Activated naive CD4-positive, alpha-beta T cell treated with anti-CD3 and anti-CD28 coated beads, Interleukin-2, amount 50 U/mL, for 16 hours (primary cell): ENCODE measurements at regions not wholly inside any gene's neighbourhood (a gene's known extent, or its start where the extent isn't known, plus 50 kb on each side); places are given as distances from the start of the nearest gene placed in this dataset.

Source experiments
- DNase-seq: peaks from one replicate; pipeline ENCODE4 v3.0.0-alpha.2; 2020

GRCh38 chr2:157933160-157933920, 57.2 kb upstream of the ACVR1 start:
- DNase-seq: no peak

- no peak for DNase-seq
Measured at GRCh38 chr2:157932480-157933159, 56.5 kb upstream of the ACVR1 start.

DNA sequence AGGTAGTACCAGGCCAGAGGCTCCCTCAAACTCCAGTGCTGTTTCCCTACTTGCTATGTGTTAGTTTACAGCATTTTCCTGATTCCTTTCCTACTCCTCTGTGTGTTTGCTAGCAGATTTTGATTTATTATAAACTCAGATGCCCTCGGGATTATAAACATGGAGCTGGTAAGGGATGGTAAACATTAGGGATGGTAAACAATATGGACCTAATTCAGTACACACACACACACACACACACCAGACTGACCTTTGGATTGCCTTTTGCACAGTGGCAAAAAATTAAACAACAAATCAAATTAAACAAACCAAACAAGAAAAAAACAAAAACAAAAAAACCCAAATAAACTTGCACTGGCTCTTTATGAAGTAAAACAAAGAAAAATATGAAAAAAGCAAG, 55.4 kb upstream of the ACVR1 start:
- DNase-seq: no peak

GRCh38 chr2:157930728-157931127, 54.6 kb upstream of the ACVR1 start:
- no peak for DNase-seq

- DNase-seq: no peak
Measured at GRCh38 chr2:157929871-157930667, 53.9 kb upstream of the ACVR1 start.

DNA sequence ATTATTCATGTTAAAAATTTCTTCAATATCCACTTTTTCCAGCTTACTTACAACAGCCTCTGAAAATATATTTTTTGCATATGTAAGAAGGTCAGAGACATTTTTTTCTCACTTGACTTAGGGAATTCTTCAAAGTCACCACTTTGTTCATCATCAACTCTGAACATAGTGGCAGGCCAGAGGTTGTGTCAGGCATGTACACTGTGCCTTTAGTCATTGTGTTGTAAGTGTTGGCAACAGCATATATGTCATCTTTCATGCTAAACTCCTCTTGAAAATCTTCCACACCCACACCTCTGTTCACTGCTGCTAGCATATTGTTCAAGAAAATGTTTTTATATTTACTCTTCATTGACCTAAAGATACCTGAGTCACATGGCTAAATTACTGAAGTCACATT, 52.2 kb upstream of the ACVR1 start:
- no peak for DNase-seq

DNA sequence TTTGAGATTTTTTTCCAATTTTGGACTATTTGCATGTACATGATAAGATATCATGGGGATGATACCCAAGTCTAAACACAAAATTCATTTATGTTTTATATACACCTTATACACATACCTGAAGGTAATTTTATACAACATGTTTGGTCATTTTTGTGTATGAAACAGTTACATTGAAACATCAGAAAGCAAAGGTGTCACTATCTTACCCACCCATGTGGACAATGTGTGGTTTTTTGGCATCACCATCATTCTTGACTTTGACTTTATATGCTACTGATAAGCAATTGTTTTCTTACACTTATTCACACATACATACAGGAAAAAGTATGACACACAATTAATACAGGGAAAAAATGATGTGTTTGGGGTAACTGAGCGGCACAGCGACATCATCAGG, 51.0 kb upstream of the ACVR1 start:
- DNase-seq: no peak
